ENCODE measurements at regions not wholly inside any gene's neighbourhood (a gene's known extent, or its start where the extent isn't known, plus 50 kb on each side); places are given as distances from the start of the nearest gene placed in this dataset.

DNA sequence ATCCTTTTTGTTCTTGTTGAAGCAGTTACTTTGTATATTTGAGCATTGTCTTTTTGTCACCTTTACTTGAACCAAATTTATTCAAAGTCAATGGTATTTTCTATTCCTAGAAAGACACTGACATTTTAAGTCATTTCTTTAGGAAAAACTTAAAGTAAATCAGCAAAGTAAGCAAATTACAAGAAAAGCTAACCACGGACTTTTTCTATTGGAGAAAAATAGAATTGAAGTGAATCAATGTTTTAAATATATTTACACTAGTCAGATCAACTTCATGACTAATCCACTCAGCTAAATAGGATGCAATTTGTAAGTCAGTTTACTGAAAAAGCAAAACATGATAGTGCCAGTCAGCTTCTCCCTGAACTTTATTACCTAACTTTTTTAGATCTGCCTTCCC lies 733.8 kb upstream of the ALCAM start:
- DNase-seq (ENCODE audit: low spot score) = no peak

DNA sequence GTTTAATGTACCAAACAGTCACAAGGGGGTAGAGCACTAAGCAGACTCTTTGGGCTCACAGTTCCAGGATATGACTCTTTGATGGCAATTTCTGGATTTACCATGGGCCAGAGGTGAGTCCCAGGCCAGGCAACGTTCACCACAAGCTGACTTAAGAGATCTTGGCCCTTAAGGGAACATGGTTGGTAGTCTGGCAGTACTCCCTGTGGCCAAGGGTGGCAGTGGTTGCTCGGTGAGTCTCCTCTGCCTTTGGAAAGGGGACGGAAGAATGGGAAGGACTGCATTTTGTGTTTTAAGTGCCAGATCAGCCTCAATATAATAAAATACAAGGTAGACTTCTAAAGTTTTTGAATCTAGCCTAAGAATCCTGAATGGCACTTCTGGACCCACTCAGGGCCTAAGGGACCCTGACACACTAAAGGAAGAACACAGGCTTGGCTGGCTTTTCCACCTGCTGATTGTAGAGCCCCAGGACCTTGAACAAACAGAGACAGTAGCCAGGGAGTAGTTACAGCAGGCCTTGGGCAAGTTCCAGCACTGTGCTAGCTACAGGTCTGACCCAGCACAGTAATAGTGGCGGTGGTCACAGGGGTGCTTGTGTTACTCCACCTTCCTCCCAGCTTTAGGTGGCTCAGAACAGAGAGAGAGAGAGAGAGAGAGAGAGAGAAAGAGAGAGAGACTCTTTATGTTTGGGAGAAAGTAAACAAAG lies 730.7 kb upstream of the ALCAM start:
- DNase-seq (ENCODE audit: low spot score) = no peak

DNA sequence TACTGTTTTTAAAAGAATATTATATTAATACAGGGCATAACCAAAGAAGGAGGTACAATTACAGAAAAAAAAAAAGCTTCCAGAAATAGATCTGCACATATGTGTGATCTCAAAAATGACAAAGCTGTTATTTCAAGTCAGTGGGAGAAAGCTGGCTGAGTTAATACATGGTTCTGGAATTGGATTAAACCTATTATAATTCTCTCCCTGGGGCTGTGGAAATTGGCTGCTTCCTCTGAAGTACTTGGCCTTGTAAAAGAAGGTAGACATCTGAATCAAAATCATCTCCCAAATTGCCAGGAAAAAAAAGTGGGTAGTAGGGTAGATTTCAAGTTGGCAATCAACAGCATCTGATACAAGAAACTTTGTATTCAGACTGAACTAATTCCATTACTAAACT lies 723.9 kb upstream of the ALCAM start:
- no peak for DNase-seq (ENCODE audit: low spot score)

DNA sequence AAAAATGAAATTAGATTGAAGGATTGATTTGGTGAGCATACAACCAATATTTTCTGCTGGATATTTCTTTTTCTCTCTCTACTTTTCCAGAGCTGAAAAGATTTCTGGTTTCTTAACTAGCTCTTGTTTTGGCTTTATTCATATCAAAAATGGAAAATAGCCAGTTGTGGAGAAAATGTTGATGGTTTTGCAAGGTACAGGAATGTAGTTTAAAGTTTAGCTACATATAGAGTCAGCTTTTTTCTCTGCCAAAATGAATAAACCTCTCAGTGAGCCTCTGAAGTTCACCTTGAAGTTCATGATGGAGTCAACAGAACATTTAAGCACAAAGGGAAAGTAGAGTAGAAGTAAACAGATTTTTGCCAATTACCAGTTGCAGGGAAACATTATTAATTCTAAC lies 720.5 kb upstream of the ALCAM start:
- no peak for DNase-seq (ENCODE audit: low spot score)

DNA sequence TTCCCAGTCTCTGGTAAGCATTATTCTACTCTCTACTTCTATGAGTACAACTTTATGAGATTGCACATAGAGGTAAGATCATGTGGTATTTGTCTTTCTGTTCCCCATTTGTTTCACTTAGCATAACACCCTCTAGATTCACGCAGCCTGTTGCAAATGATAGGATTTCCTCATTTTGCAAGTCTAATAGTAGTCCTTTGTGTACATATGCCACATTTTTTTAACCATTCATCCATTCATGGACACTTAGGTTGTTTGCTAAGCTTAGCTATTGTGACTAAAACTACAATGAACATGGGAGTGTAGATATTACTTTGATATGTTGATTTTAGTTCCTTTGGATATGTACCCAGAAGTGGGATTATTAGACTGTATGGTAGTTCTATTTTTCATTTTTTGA lies 717.9 kb upstream of the ALCAM start:
- no peak for DNase-seq (ENCODE audit: low spot score)

DNA sequence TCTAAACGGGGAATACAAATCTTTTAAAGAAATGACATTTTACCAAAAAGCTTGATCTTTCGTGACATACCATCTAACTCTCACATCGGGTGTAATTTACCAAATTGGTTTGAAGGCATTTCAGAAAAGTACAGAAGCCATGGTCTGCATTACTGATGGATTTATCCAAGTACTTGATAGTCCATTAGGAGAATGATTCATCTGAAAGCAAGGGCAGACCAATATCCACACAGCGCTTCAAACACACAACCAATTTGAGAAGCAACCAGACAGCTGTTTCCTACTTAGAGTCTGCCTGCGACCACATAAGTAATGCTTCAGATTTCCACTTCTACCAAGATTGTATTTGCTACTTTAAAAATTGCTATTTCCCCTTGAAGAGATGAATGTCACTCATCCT lies 697.6 kb upstream of the ALCAM start:
- DNase-seq (ENCODE audit: low spot score) = no peak

DNA sequence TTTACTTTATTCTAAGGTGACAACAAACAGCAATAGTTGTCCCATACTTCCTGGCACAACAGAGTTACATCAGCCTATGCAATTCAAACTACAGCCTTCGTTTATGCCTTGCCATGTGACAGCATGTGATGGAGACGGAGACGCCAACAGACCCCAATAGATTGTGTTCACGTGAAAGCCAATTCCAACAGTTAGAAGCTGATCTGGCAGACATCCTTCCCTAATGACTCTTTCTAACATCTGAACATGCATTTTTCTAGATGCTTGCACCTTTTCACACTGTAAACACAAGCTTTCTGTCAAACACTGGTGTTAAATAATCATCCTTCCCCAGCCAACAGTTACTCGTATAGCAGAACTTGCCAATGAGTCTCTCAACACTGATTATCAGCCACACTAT lies 694.4 kb upstream of the ALCAM start:
- no peak for DNase-seq (ENCODE audit: low spot score)

DNA sequence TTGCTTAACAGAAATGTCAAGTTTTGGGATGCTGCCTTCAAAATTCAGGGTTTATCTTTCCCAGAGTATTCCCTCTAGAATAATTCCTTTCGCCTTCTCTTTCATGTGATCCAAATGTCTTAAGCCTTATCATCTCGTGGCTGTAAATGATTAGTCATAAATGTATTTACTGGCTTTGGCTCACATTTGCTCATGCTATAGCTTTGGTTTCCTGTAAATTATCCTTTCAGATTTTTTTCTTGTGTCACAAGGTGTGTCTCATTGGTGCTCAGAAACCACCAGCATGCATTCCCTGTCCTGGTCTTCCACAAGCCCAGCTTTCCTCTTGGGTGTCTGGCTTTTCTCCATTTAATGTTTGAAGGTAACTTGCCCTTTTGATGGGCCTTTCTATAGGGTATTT lies 692.7 kb upstream of the ALCAM start:
- DNase-seq (ENCODE audit: low spot score) = no peak

DNA sequence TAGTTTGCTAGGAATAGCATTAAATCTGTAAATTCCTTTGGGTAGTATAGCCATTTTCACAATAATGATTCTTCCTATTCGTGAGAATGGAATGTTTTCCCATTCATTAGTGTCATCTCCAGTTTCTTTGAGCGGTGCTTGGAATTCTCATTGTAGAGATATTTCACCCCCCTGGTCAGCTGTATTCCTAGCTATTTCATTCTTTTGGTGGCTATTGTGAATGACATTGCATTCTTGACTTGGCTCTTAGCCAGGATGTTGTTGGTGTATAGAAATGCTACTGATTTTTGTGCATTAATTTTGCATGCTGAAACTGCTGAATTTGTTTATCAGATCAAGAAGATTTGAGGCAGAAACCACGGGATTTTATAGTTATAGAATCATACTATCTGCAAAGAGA lies 690.5 kb upstream of the ALCAM start:
- DNase-seq (ENCODE audit: low spot score) = no peak

DNA sequence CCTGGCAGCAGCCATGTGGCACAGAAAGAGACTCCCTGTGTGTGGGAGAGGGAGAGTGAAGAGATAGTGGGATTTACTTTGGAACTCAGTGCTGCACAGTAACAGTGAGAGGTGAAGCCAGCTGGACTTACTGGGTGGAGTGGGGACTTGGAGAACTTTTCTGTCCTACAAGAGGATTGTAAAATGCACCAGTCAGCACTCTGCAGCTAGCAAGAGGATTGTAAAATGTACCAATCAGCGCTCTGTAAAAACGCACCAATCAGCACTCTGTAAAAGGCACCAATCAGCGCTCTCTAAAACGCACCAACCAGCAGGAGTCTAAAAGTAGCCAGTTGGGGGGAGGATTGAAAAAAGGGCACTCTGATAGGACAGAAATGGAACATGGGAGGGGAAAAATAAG lies 688.8 kb upstream of the ALCAM start:
- no peak for DNase-seq (ENCODE audit: low spot score)

DNA sequence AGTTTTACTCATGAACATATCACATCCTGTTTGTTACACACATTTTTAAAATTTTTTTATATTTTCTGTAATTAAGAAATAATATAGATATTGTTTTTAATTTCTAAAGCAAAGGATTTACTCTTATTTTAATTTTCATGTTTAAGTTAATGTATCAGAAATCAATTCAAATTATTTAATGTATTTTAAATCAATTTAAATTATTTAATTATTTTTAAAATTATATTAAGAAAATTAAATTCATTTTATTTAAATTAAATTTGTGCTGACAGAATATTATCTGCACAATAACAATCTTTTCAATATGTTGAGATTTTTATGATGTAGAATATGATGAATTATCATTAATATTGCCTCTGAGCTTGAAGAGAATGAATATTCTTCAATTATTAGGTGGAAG lies 681.2 kb upstream of the ALCAM start:
- no peak for DNase-seq (ENCODE audit: low spot score)

DNA sequence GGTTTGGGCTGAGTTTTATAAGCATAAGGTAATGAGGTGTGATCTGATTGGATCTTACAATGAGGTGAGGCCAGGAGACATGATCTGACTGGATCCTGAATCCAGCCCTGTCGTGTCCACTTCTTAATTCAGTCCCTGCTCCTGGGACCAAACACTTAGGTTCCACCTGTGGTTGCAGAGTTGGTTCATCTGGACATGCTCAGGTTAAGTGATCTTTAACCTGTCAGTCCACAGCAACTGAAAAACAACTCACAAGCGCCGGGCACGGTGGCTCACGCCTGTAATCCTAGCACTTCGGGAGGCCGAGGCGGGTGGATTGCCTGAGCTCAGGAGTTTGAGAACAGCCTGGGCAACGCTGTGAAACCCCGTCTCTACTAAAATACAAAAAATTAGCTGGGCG lies 679.3 kb upstream of the ALCAM start:
- DNase-seq (ENCODE audit: low spot score) = no peak

DNA sequence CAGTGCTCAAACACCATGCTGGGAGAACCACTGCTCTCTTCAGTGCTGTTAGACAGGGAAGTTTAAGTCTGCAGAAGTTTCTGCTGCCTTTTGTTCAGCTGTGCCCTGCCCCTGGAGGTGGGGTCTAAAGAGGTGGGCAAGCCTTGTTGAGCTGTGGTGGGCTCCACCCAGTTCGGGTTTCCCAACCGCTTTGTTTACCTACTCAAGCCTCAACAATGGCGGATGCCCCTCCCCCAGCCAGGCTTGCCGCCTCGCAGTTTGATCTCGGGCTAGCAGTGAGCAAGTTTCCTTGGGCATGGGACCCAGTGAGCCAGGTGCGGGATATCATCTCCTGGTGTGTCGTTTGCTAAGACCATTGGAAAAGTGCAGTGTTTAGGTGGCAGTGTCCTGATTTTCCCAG lies 670.2 kb upstream of the ALCAM start:
- DNase-seq (ENCODE audit: low spot score) = no peak

DNA sequence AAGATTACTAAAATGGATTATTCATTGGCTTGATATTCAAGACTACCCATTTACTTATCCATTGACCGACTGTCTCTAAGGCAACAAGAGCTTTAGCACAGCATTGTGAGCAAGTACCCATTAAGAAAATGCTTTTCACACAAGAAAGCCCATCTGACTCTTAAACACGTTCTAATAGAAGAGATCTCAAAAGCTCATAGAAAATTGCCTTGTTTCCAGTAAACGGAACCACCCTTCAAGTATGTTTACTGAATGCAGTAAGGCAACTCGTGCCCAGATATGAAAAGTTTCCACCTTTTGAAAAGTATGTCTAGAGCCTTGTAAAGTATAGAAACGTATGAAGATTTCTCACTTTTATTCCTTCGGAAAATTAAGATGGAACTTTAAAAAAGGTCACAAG lies 655.3 kb upstream of the ALCAM start:
- no peak for DNase-seq (ENCODE audit: low spot score)

DNA sequence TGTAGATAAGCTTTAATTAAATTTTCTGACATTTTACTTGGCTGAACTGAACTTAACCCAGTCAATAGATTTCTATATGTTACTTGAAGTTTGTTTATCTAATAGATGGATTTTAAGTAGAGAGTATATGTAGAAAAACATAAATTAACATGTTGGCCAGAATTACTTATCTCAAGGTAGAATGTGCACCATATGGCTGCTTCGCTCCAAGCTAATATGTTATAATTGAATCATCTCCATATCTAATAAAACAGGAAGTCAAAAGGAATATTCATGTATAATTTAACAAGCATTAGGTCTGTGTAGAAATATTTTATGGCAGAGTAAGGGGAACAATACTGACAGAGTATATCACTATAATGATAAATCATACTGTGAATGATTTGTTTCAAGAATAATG lies 650.7 kb upstream of the ALCAM start:
- DNase-seq (ENCODE audit: low spot score) = no peak

DNA sequence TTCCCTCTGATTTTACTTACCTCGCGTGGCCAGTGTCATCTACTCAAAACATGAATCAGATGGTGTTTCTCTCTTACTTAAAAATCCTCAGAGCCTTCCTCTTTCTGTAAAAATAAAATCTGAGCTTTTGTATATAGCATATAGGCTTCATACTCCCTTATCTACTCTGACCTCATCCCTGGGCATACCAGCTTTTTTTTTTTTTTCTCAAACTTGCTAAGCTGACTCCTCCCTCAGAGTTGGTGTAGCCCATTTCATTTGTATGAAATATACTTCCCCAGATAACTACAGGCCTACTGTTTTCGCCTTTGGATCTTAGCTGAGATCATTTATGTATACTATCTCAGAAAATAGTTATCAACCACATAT lies 648.9 kb upstream of the ALCAM start:
- DNase-seq (ENCODE audit: low spot score) = no peak

DNA sequence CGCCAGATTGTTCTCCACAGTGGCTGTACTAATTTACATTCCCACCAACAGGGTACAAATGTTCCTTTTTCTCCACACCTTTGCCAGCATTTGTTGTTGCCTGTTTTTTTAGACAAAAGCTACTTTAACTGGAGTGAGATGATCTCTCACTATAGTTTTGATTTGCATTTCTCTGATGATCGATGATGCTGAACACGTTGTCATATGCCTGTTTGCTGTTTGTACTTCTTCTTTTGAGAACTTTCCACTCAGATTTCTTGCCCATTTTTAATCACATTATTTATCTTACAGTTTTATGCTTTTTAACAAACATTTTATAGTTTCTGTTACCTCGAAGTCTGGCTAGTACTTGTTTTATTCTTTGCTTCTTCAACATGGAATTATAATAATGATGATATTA lies 643.7 kb upstream of the ALCAM start:
- DNase-seq (ENCODE audit: low spot score) = no peak

DNA sequence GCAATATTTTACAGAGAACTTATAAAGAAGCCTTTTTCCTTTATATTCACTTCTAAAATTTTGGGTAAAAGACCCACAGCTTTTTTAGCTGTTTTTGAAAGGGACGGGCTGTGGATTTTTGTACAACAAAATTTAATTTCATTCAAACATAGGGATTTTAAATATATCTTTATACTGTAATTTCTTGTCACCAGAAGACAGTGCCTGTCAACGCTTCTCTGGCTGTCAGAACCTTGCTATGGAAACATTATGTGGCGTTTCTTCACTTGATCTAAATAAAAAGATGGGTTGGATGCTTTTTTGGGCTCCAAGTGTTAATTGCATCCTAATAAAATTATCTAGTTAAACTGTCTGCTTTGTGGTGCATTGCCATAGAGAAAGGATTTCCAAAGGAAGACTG lies 635.6 kb upstream of the ALCAM start:
- DNase-seq (ENCODE audit: low spot score) = no peak

DNA sequence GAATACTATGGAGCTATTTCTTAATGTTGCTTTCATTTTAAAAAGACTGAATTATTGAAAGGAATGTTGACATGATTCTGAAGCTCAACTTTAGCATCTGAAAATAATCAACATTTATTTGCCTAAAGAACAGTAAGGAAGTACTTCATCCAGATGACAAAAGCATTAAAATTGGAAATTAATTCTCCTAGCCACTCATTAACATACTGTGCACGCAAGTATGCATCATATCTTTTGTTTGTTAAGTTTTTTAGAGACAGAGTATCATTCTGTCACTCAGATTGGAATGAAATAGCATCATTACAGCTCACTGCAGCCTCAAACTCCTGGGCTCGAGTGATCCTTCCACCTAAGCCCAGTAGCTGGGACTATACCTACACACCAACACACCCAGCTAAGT lies 632.1 kb upstream of the ALCAM start:
- DNase-seq (ENCODE audit: low spot score) = no peak

DNA sequence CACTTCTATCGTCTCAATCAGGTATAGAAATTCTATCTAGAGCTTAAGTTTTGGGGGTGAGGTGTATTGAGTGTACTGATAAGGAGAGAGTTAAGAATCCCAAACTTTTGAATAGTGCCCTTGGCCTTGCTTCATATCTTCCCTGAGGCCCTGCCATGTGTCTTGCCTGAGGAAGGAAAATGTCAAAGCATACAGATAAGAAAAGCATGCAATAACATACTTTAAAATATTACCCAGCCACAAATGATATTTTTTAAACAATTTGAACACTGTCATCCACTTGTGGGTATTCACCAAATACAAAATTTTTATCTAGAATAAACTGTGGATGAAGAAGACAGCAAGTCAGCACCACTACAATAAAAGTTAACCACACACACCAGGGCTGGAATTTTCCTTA lies 631.0 kb upstream of the ALCAM start:
- DNase-seq (ENCODE audit: low spot score) = no peak

DNA sequence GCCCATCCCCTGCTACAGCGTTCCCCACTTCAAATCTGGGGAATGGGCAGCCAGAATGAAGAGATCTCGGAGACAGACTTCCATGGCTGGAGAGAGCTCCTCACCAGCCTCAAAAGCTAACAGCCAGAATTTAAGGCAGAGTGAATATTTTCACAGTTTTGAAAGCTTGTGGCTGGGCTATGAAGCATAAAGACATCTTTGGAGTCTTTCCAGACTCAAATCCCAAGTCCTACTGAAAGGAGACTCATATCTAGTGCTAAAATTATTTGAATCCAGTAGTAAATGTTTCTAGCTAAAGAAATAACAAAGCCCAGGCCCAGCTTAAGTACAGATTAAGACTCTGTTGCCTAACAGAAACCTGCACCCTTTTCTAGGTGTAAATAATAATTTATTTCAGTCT lies 628.4 kb upstream of the ALCAM start:
- DNase-seq (ENCODE audit: low spot score) = no peak

DNA sequence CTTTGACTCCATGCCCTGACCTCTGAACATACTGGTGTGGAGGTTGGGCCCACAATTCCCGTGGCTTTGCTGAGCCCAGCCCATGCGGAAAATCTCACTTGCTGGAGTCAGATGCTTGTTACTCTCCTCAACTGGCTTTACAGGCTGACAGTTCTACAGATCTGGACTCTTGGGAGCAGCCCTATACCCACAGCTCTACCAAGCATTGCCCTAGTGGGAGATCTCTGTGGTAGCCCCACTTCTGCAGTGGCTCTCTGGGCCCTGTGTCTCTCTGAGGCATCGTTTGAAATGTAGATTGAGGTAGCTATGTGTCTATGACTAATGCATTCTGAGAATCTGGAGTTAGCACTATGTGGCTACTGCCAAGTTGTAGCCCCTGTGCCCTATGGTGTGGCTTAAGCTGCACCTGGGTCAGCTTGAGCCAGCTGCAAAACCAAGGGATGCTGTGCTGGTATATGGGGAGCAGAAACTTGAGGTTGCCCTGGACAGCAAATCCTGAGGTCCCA lies 625.8 kb upstream of the ALCAM start:
- no peak for DNase-seq (ENCODE audit: low spot score)

DNA sequence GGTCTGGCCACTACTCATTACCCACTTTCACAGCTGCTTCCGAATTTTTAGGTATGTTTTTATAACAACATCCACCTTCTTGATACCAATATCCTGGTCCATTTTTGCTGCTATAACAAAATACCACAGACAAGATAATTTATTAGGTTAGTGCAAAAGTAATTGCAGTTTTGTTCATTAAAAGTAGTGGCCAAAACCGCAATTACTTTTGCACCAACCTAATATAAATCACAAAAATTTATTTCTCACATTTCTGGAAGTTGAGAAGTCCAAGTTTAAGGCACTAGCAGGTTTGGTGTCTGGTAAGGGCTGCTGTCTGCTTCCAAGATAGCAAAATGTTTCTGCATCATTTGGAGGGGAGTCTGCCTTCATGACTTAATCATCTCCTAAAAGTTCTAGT lies 624.7 kb upstream of the ALCAM start:
- no peak for DNase-seq (ENCODE audit: low spot score)

DNA sequence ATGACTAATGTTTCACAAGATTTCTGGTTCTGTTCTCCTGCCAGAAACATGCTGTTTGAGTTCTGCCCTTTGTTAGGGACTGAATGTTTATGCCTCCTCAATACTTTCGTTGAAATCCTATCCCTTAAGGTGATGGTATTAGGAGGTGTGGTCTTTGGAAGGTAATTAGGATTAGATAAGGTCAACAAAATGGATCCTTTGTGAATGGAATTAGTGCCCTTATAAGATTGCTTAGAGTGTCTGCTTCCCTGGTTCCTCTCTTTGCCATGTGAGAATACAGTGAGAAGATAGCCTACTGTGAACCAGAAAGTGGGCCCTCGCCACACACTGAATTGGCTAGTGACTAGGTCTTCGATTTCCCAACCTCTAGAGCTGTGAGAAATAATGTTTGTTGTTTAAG lies 621.4 kb upstream of the ALCAM start:
- no peak for DNase-seq (ENCODE audit: low spot score)

DNA sequence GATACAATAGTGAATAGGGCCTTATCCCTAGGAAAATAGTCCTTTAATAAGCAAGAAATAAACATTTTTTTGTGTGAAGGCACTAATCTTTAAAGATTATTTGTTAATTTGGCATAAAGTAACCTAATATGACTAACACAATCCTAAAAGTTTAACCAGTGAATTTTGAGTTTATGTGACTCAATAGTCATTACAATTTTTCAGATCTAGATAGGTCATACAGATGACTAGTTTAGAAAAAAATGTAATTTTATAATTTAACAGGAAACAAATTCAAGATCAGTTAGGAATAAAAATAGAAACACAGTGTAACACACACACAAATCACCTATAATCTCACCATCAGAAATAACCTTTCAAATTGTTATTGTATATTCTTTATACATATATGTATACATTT lies 620.7 kb upstream of the ALCAM start:
- peak; percentile 4 for DNase-seq (ENCODE audit: low spot score)

All from AG08396 (cell line).